Hematopoietic multipotent progenitor cell treated with erythropoietin and hydrocortisone succinate and interleukin-3 and kit ligand, for 15 days (in vitro differentiated cells): ENCODE measurements at regions not wholly inside any gene's neighbourhood (a gene's known extent, or its start where the extent isn't known, plus 50 kb on each side); places are given as distances from the start of the nearest gene placed in this dataset.
"Not testable (repeated sequence)": the region's sequence is repeated elsewhere in the genome, so short reads cannot be mapped to it uniquely, and the experiment has no call there.

Experiments
- DNase-seq: peaks from one replicate; pipeline ENCODE4 v3.0.0-alpha.2; 2015; ENCODE audit warnings: low spot score

- no peak for DNase-seq
Measured at GRCh38 chr11:87539596-87539995, 501.9 kb downstream of the TMEM135 start.

GRCh38 chr11:87536565-87536964, 498.8 kb downstream of the TMEM135 start:
- no peak for DNase-seq

GRCh38 chr11:87536016-87536415, 498.3 kb downstream of the TMEM135 start:
- no peak for DNase-seq

GRCh38 chr11:87535513-87535912, 497.8 kb downstream of the TMEM135 start:
- no peak for DNase-seq

GRCh38 chr11:87531835-87532234, 494.1 kb downstream of the TMEM135 start:
- not testable (repeated sequence) for DNase-seq

DNA sequence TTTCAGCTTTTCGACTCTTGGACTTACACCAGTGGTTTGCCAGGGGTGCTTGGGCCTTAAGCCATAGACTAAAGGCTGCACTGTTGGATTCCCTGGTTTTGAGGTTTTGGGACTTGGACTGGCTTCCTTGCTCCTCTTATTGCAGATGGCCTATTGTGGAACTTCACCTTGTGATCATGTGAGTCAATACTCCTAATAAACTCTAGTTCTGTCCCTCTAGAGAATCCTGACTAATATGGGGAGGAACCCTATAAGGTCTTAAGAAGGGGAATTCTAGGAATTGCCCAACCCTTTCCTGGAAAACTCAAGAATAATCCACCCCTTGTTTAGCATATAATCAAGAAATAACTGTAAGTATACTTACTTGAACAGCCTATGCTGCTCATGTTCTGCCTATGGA, 491.8 kb downstream of the TMEM135 start:
- no peak for DNase-seq

DNA sequence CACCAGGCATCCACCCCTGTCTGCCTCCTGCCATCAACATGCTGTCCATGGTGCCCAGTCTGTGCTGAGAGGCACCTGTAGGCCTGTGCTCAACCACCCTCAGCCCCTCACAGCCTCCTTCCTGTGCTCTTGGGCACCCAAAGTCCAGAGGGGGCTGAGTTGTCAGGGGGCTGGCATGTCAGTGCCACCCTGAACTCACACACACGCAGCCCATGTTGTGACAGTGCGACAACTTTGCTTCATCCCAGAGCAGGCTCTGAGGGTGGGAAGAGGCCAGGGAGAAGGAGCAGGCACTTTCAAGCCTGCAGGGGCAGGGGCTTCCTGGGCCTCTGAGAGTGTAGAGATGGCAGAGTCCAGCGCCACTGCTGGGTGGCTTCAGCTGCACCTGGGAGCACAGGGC, 491.0 kb downstream of the TMEM135 start:
- DNase-seq: no peak

GRCh38 chr11:87523276-87523675, 485.5 kb downstream of the TMEM135 start:
- no peak for DNase-seq

GRCh38 chr11:87518266-87518665, 480.5 kb downstream of the TMEM135 start:
- no peak for DNase-seq

DNA sequence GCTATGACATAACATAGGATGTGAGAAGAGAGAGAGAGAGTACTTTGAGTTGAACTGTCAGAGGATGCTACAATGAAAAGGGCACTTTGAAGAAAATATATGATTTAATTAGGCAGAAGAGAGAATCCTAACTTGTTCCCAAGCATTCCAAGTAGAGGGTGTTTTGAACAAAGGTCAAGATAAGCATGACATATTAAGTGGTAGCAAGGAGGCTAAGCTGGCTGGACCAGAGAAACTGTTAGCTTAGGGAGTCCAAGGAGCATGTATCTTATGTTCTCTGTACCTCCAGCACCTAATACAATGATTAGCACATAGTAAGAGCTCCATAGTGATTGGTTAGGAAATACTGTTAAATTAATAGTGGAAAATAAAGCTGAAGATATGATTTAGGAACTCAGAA, 479.6 kb downstream of the TMEM135 start:
- no peak for DNase-seq

DNA sequence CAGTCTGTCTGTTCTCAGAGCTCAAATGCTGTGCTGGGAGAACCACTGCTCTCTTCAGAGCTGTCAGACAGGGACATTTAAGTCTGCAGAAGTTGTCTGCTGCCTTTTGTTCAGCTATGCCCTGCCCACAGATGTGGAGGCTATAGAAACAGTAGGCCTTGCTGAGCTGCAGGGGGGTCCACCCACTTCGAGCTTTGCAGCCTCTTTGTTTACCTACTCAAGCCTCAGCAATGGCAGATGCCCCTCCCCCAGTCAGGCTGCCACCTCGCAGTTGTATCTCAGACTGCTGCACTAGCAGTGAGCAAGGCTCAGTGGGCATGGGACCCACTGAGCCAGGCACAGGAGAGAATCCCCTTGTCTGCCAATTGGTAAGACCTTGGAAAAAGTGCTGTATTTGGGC, 470.0 kb downstream of the TMEM135 start:
- DNase-seq: not testable (repeated sequence)

- not testable (repeated sequence) for DNase-seq
Measured at GRCh38 chr11:87506946-87507345, 469.2 kb downstream of the TMEM135 start.

DNA sequence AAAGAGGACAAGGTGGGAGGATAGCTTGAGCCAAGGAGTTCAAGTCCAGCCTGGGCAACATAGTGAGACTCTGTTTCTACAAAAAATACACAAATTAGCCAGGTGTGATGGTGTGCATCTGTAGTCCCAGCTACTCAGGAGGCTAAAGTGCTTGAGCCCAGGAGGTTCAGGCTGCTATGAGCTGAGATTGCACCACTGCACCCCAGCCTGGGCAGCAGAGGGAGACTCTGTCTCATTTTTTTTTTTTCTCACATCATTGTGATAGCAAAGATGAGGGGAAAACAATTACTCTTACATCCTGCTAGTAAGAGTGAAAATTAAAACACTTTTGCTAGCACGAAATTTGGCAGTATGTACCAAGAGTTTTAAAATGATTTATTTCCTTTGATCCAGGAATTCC, 463.7 kb downstream of the TMEM135 start:
- DNase-seq: no peak

DNA sequence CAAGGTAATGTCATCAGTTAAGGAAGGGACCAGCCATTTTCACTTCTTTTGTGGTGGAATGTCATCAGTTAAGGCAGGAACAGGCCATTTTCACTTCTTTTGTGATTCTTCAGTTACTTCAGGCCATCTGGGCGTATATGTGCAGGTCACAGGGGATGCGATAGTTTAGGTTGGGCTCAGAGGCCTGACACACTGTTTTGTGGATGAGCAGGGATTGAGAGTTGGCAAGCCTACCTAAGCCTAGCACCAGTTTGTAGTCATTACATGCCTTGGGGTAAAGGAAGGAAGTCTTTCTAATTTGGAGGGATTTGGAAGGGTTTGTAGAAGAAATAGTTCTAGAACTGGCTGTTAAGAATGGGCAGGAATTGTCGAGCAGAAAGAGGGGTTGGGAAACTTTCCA, 457.2 kb downstream of the TMEM135 start:
- not testable (repeated sequence) for DNase-seq

DNA sequence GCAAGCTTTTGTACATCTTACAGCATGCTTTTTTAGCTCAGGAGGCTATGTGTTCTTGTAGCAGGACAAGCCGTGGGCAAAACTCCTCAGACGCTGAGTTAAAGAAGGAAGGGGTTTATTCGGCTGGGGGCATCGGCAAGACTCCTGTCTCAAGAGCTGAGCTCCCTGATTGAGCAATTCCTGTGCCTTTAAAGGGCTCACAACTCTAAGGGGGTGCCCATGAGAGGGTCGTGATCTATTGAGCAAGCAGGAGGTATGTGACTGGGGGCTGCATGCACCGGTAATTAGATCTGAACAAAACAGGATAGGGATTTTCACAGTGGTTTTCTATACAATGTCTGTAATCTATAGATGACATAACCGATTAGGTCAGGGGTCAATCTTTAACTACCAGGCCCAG, 456.3 kb downstream of the TMEM135 start:
- DNase-seq: not testable (repeated sequence)

GRCh38 chr11:87493516-87493915, 455.8 kb downstream of the TMEM135 start:
- no peak for DNase-seq

DNA sequence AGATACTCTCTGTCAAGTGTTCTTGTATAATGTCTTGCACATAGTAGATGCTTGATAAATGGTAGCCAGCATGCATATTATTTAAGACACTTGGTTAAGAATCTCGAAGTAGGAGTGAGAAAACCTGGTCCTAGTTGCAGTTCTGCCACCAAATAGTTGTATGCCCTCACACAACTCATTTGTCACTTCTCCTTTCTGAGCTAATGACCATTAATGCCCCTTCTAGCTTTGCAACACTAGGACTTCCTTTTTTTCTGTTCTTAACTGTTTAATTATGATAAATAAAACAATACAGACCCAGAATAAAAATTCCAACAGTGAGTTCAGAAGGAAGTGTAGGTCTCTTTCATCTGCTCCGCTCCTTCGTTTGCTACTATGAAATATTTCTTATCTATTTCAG, 453.6 kb downstream of the TMEM135 start:
- DNase-seq: no peak

DNA sequence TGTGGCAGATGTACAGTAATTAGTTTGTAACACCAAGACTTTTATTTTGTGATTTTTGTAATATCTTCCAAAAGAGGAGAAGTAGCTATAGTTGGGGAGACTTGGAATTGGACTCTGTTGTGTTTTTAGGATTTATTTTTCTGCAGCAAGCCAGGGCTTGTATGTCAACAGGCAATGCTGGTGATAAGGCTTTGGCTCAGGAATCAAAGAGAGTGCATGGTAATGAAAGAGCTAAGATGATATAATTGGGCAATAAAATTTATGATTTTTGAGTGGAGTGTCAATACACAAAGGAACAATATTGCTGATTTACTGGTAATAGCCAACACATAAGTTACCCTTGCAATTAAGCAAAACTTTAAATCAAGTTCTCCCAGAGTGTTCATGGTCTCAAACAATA, 452.9 kb downstream of the TMEM135 start:
- no peak for DNase-seq

DNA sequence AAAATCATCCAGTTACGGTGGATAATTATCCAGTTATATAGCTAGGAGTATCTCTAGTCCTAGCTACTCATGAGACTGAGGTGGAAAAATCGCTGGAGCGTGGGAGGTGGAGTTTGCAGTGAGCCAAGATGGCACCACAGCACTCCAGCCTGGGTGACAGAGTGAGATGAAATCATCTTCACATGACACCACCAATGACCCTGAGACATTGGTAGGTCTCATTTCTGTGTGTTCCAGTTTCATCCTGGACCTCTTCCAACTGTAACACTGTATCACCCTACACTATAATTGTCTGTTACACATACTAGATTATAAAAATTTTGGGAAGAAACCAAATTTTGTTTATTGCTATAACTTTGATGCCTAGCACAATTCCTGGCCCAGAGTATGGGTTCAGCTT, 446.8 kb downstream of the TMEM135 start:
- no peak for DNase-seq

- DNase-seq: no peak
Measured at GRCh38 chr11:87477321-87477720, 439.6 kb downstream of the TMEM135 start.

DNA sequence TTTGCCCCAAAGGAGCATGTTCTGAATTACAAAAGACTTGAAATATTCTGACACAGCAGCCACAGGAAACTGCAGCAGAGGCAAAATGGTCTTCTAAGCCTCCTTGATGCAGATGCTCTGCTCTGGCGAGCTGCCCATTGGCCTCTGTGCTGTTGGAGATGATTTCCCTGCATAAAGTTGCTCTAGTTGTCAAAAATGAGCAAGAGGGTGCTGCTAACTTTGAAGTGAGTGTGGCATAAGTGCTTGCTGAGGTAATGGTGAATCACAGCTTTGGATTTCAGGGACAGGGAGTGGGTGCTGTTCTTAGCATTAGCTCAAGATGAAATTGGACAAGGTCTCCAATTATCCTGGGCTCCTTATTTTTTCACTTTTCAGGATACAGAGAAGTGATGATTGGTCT, 435.4 kb downstream of the TMEM135 start:
- DNase-seq: no peak

- no peak for DNase-seq
Measured at GRCh38 chr11:87466223-87466622, 428.5 kb downstream of the TMEM135 start.

DNA sequence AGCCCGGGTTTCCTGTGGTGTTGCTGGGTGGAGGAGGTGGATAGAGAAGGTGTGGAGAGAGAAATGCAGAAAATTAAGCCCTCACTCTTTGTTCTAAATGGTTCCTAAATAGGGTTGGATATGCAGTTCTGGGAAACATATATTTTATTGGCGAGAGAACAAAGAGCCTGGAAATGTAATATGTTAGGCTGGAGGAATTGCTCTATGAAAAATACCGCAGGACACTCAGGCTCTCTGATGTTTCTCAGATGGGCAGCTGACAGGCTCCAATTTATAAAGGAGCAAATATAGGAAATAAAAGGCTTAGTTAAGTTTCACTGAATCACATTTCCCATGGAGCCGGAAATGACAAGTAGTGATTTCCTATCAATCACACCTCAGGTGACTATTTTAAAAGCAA, 428.0 kb downstream of the TMEM135 start:
- DNase-seq: no peak

- no peak for DNase-seq
Measured at GRCh38 chr11:87463486-87464102, 425.9 kb downstream of the TMEM135 start.

- DNase-seq: no peak
Measured at GRCh38 chr11:87462171-87462570, 424.4 kb downstream of the TMEM135 start.
